Inflammatory macrophage treated with lipopolysaccharide for 1 hour (primary cell): ENCODE measurements at regions not wholly inside any gene's neighbourhood (a gene's known extent, or its start where the extent isn't known, plus 50 kb on each side); places are given as distances from the start of the nearest gene placed in this dataset.
"Not testable (repeated sequence)": the region's sequence is repeated elsewhere in the genome, so short reads cannot be mapped to it uniquely, and the experiment has no call there.

Experiments
- DNase-seq, 2 donors: peaks; one replicate each; pipeline ENCODE4 v3.0.0-alpha.2; 2020 to 2022

- DNase-seq: no peak
These were observed 102.9 kb upstream of the ETV1 start for GRCh38 chr7:14092331-14092730.

GRCh38 chr7:14085901-14086300, 96.4 kb upstream of the ETV1 start:
- DNase-seq: no peak

GRCh38 chr7:14083761-14084160, 94.3 kb upstream of the ETV1 start:
- no peak for DNase-seq

- DNase-seq: no peak
These were observed 84.5 kb upstream of the ETV1 start for GRCh38 chr7:14073988-14074387.

GRCh38 chr7:14073543-14073942, 84.1 kb upstream of the ETV1 start:
- no peak for DNase-seq

GRCh38 chr7:14071045-14071444, 81.6 kb upstream of the ETV1 start:
- no peak for DNase-seq

GRCh38 chr7:14069961-14070360, 80.5 kb upstream of the ETV1 start:
- no peak for DNase-seq

GRCh38 chr7:14066783-14067182, 77.3 kb upstream of the ETV1 start:
- DNase-seq: not testable (repeated sequence)

GRCh38 chr7:14065286-14065685, 75.8 kb upstream of the ETV1 start:
- DNase-seq: no peak

- DNase-seq: no peak
These were observed 66.3 kb upstream of the ETV1 start for GRCh38 chr7:14055813-14056212.

GRCh38 chr7:14054125-14054524, 64.7 kb upstream of the ETV1 start:
- DNase-seq: no peak

GRCh38 chr7:14048889-14049288, 59.4 kb upstream of the ETV1 start:
- DNase-seq: no peak

GRCh38 chr7:14047709-14048399, 58.4 kb upstream of the ETV1 start:
- peak in 1 of 2 donors; percentile 0 for DNase-seq

GRCh38 chr7:14045651-14046050, 56.2 kb upstream of the ETV1 start:
- no peak for DNase-seq

GRCh38 chr7:14040528-14040927, 51.1 kb upstream of the ETV1 start:
- no peak for DNase-seq
